Effector memory CD4-positive, alpha-beta T cell (primary cell): ENCODE measurements at regions not wholly inside any gene's neighbourhood (a gene's known extent, or its start where the extent isn't known, plus 50 kb on each side); places are given as distances from the start of the nearest gene placed in this dataset.

ENCODE experiments used
- DNase-seq, 3 donors: peaks; one replicate each; pipeline ENCODE4 v3.0.0-alpha.2; 2020
- H3K27ac ChIP-seq: 2 replicates; pipeline ENCODE4 v1.7.0; 2013; ENCODE audit warnings: mild to moderate bottlenecking, low read length, moderate library complexity; ENCODE audit not compliant: insufficient read depth, poor library complexity, severe bottlenecking
- H3K27me3 ChIP-seq: replicated peaks from 2 replicates; pipeline ENCODE4 v1.7.0; 2013; ENCODE audit warnings: mild to moderate bottlenecking, low read length; ENCODE audit not compliant: insufficient read depth, control insufficient read depth, poor library complexity, severe bottlenecking
- H3K36me3 ChIP-seq: 2 replicates; pipeline ENCODE4 v1.7.0; 2013; ENCODE audit warnings: mild to moderate bottlenecking, low read length, moderate library complexity; ENCODE audit not compliant: control insufficient read depth, insufficient read depth
- H3K4me1 ChIP-seq: 2 replicates; pipeline ENCODE4 v1.7.0; 2013; ENCODE audit warnings: low read length, mild to moderate bottlenecking; ENCODE audit not compliant: control insufficient read depth, insufficient read depth, poor library complexity, severe bottlenecking
- H3K4me3 ChIP-seq: 2 replicates; pipeline ENCODE4 v1.7.0; 2013; ENCODE audit warnings: low read length, low read depth, mild to moderate bottlenecking; ENCODE audit not compliant: insufficient read depth, poor library complexity, severe bottlenecking
- H3K9me3 ChIP-seq: 2 replicates; pipeline ENCODE4 v1.7.0; 2013; ENCODE audit warnings: mild to moderate bottlenecking, low read length, moderate library complexity; ENCODE audit not compliant: control insufficient read depth

- no peak overlapping the region for H3K4me3 ChIP-seq
- H3K27me3 ChIP-seq = no peaks in the 10 kb centered on the region
- H3K36me3 ChIP-seq = no peaks in the 10 kb centered on the region
- no peaks in the 10 kb centered on the region for H3K9me3 ChIP-seq
- no peak overlapping the region for H3K27ac ChIP-seq
- DNase-seq = no peak
- no peaks in the 10 kb centered on the region for H3K4me1 ChIP-seq
Measured at GRCh38 chr11:70721006-70721405, 322.7 kb downstream of the CTTN start.

- DNase-seq = no peak
- Histone ChIP-seq H3K27me3 (no peaks in the 10 kb centered on the region), H3K4me3 (no peak overlapping the region), H3K27ac (no peak overlapping the region), H3K4me1 (no peaks in the 10 kb centered on the region), H3K36me3 (no peaks in the 10 kb centered on the region), H3K9me3 (no peaks in the 10 kb centered on the region)
Measured at GRCh38 chr11:70725278-70725677, 326.9 kb downstream of the CTTN start.

- Histone ChIP-seq H3K9me3 (no peaks in the 10 kb centered on the region), H3K27ac (no peak overlapping the region), H3K36me3 (no peaks in the 10 kb centered on the region), H3K4me3 (no peak overlapping the region), H3K4me1 (no peaks in the 10 kb centered on the region), H3K27me3 (no peaks in the 10 kb centered on the region)
- no peak for DNase-seq
Measured at GRCh38 chr11:70725739-70726138, 327.4 kb downstream of the CTTN start.

GRCh38 chr11:70727021-70727420 is 328.7 kb downstream of the CTTN start:
- no peak for DNase-seq
- no peak overlapping the region for H3K27ac ChIP-seq
- H3K27me3 ChIP-seq = no peaks in the 10 kb centered on the region
- no peaks in the 10 kb centered on the region for H3K36me3 ChIP-seq
- no peaks in the 10 kb centered on the region for H3K9me3 ChIP-seq
- H3K4me1 ChIP-seq = no peaks in the 10 kb centered on the region
- no peak overlapping the region for H3K4me3 ChIP-seq

GRCh38 chr11:70727899-70728620 is 329.7 kb downstream of the CTTN start:
- Histone ChIP-seq H3K9me3 (no peaks in the 10 kb centered on the region), H3K27ac (no peak overlapping the region), H3K36me3 (no peaks in the 10 kb centered on the region), H3K4me1 (no peaks in the 10 kb centered on the region), H3K27me3 (no peaks in the 10 kb centered on the region), H3K4me3 (no peak overlapping the region)
- no peak for DNase-seq

GRCh38 chr11:70729949-70730348 is 331.6 kb downstream of the CTTN start:
- no peaks in the 10 kb centered on the region for H3K36me3 ChIP-seq
- no peak for DNase-seq
- no peaks in the 10 kb centered on the region for H3K4me1 ChIP-seq
- no peak overlapping the region for H3K27ac ChIP-seq
- no peaks in the 10 kb centered on the region for H3K9me3 ChIP-seq
- no peak overlapping the region for H3K4me3 ChIP-seq
- H3K27me3 ChIP-seq = no peaks in the 10 kb centered on the region

GRCh38 chr11:70730411-70730810 is 332.1 kb downstream of the CTTN start:
- no peak overlapping the region for H3K4me3 ChIP-seq
- H3K27me3 ChIP-seq = no peaks in the 10 kb centered on the region
- H3K9me3 ChIP-seq = no peaks in the 10 kb centered on the region
- H3K4me1 ChIP-seq = no peaks in the 10 kb centered on the region
- no peak overlapping the region for H3K27ac ChIP-seq
- H3K36me3 ChIP-seq = no peaks in the 10 kb centered on the region
- DNase-seq = no peak

- no peak overlapping the region for H3K27ac ChIP-seq
- H3K9me3 ChIP-seq = no peaks in the 10 kb centered on the region
- no peaks in the 10 kb centered on the region for H3K4me1 ChIP-seq
- DNase-seq = no peak
- H3K4me3 ChIP-seq = no peak overlapping the region
- H3K36me3 ChIP-seq = no peaks in the 10 kb centered on the region
- H3K27me3 ChIP-seq = no peaks in the 10 kb centered on the region
Measured at GRCh38 chr11:70731271-70732022, 333.1 kb downstream of the CTTN start.

- Histone ChIP-seq H3K4me1 (no peaks in the 10 kb centered on the region), H3K27me3 (no peaks in the 10 kb centered on the region), H3K4me3 (no peak overlapping the region), H3K36me3 (no peaks in the 10 kb centered on the region), H3K9me3 (no peaks in the 10 kb centered on the region), H3K27ac (no peak overlapping the region)
- DNase-seq = no peak
Measured at GRCh38 chr11:70732023-70732880, 333.9 kb downstream of the CTTN start.

GRCh38 chr11:70732881-70733196 is 334.5 kb downstream of the CTTN start:
- Histone ChIP-seq H3K36me3 (no peaks in the 10 kb centered on the region), H3K27ac (no peak overlapping the region), H3K27me3 (no peaks in the 10 kb centered on the region), H3K9me3 (no peaks in the 10 kb centered on the region), H3K4me3 (no peak overlapping the region), H3K4me1 (no peaks in the 10 kb centered on the region)
- no peak for DNase-seq
